22Rv1 (cell line): ENCODE measurements at regions not wholly inside any gene's neighbourhood (a gene's known extent, or its start where the extent isn't known, plus 50 kb on each side); places are given as distances from the start of the nearest gene placed in this dataset.

Experiments used
- H3K27ac ChIP-seq: fragments of 450-650 bp; 2 replicates; pipeline ENCODE4 v1.5.1; 2017
- CTCF ChIP-seq: fragments of 450-650 bp; IDR thresholded peaks from 2 replicates; pipeline ENCODE4 v1.5.1; 2017; ENCODE audit warnings: mild to moderate bottlenecking
- ZFX ChIP-seq: fragments of 450-650 bp; IDR thresholded peaks from 2 replicates; pipeline ENCODE4 v1.6.1; 2017; ENCODE audit warnings: antibody characterized with exemption, borderline replicate concordance

- H3K27ac ChIP-seq, result no peak overlapping the region
- TF ChIP-seq ZFX (no peak), CTCF (no peak)
Observed at GRCh38 chr20:24798930-24799705, 150.0 kb upstream of the CST7 start.

- TF ChIP-seq ZFX (no peak), CTCF (no peak)
Observed at GRCh38 chr20:24799971-24800580, 149.0 kb upstream of the CST7 start.

DNA sequence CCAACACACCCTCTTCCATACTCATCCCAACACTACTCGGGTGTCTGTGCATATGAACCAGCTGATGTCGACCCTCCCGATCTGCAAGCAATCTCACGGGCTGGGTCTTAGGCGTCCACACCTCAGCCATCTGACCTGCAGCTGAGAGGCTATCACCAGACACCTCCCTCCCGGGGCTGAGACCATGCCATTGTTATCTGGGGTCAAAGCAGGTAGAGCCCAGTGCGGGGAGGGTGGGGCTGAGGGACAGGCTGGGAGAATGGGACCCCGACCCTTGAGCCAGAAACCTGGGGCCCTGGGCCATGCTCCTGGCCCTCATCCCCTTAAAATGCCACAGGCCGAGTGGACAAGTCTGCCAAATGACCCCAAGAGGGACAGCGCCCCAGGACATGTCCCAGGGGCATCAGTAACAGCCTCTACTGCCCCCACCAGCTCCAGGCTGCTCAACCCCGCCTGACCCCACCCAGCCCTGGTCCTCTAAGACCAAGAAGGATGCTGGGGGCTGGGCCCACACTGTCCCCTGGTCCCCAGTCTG, 146.7 kb upstream of the CST7 start:
- no peak overlapping the region for H3K27ac ChIP-seq
- TF ChIP-seq CTCF (no peak), ZFX (no peak)

More at GRCh38 chr20:24799971-24800580, 149.0 kb upstream of the CST7 start:
- no peak overlapping the region for H3K27ac ChIP-seq

DNA sequence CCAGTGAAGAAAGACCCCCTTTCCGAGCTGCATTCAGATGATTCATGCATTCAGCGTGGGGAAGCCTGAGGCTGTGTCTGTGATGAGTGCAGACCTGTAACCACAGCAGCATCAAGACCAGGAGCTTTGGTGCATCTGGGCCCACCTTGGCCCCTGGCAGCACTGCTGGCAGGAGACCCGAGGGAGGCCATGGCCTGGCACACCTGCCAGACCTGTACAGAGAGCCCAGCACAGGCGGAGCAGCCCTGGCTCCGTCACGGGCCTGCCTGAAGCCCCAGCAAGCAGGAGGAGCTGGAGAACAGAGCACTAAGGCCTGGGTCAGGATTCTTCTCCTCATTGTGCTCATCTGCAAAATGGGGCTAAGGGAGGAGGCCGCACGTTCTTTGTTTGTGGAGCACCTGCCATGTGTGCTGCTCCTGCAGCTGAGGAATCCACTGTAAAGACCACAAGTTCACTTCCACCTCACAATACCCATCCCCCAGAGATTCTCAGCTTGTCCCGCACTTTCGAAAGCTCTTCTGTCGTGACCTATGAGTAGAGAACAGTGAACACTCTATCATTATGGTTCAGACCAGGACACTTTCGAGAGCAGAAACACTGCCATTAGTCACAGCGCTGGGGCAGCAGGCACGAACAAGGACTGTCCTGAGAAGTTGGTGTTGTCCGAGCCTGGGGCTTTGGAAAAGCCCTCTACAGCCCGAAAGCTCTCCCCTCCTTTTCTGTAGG, 144.4 kb upstream of the CST7 start:
- TF ChIP-seq ZFX, result no peak
- TF ChIP-seq CTCF, result no peak
- H3K27ac ChIP-seq, result no peak overlapping the region

DNA sequence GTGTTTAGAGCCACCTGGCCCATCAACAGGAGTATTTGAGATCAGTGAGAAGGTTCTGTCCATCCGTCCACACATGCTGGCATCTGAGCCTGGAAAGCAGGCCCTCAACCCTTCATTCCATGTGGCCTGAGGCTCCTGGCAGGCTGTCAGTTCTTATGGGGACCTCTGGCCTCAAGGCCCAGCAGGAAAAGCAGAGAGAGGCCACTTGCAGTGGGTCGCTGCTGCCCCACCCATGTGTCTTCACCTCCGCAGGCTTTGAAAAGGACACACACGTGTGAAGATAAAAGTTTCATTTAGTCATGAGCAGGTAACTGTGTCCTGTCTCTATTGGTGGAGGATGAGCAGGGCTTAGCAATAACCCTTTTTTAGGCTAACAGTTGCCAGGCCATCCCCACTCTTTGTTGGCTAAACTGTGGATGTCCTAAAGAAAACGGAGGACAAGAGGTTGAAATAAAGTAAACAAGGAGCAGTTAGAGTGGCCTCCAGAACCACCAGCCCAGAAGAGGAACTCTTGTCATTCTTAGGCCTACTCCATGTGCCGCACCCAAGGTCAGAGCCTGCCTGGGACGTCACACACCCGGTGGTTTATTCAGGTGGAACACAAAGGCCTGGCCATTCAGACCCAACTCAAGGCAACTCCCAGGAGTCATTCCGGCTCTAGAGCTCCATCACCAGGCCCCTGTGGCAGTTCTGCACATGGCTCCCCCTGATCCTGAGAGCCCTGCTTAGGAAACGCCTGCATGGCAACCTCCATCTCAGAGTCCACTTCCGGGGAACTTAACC, 143.4 kb upstream of the CST7 start:
- TF ChIP-seq CTCF, result no peak
- TF ChIP-seq ZFX, result no peak

DNA sequence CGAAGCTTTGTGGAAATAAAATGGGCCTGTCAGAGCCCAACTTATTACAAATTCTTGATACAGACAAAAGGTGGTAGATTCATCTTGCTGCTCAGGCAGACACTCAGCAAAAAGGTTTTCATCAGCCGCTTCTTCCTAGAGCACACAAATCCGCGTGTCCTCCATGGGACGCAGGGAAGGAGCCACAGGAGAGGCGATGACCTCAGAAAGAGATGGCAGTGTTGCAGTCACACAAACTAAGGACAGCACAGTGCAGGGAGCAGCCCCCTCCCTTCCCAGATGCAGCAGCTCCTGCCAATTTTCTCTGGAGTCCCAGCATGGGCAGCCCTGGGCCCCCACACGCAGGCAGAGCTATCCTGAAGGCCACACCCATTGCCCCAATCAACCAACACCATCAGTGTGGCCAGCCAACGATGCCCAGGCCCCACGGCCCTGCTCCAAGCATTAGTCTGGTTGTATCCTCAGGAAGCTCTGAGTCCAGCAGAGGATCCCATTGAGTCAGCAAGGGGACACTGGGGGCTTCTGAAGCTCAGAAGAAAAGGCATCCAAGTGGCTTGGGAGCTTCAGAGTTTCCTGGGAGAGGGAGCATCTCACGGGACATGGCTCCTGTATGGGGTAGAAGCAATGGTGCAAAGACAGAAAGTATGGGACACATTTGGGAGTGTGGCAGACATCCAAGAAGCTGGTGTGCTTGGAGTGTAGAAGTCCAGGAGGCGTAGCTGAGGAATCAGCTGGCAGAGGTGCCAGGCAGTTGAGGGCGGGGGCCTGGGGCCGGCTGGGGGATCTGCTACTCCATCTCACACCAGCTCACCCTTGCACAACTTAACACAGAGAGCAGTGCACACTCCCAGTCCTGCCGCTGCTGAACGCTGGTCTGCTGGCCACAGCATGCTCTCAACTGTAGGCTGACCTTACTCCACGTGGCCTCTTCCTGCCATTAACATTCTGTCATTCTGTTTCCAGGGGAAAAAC, 142.1 kb upstream of the CST7 start:
- TF ChIP-seq ZFX (no peak), CTCF (no peak)
- no peak overlapping the region for H3K27ac ChIP-seq

More for the DNA sequence above, 143.4 kb upstream of the CST7 start:
- H3K27ac ChIP-seq, result no peak overlapping the region
